MM.1S (cell line): ENCODE measurements at regions not wholly inside any gene's neighbourhood (a gene's known extent, or its start where the extent isn't known, plus 50 kb on each side); places are given as distances from the start of the nearest gene placed in this dataset.
A peak's percentile ranks its signal among the peaks of the same experiment; 100 is the strongest.

ENCODE experiments used
- DNase-seq: peaks from one replicate; pipeline ENCODE4 v3.0.0-alpha.2; 2015
- H2AFZ ChIP-seq: fragments of 300-600 bp; sonication (generic); 2 replicates; pipeline ENCODE4 v1.6.0; 2016; ENCODE audit warnings: antibody characterized with exemption, low read length
- H3F3A ChIP-seq: fragments of 300-600 bp; sonication (generic); 2 replicates; pipeline ENCODE4 v1.6.1; 2016; ENCODE audit warnings: mild to moderate bottlenecking, antibody characterized with exemption, low read length, moderate library complexity, mixed read lengths; ENCODE audit not compliant: insufficient read depth
- H3K27ac ChIP-seq: fragments of 300-600 bp; sonication (generic); 2 replicates; pipeline ENCODE4 v1.5.1; 2016; ENCODE audit warnings: mild to moderate bottlenecking, low read length
- H3K27me3 ChIP-seq: fragments of 300-600 bp; sonication (generic); replicated peaks from 2 replicates; pipeline ENCODE4 v1.6.0; 2016; ENCODE audit warnings: low read length; ENCODE audit not compliant: insufficient read depth
- H3K36me3 ChIP-seq: fragments of 300-600 bp; sonication (generic); replicated peaks from 2 replicates; pipeline ENCODE4 v1.6.1; 2016; ENCODE audit warnings: mild to moderate bottlenecking, low read length, mixed read lengths; ENCODE audit not compliant: insufficient read depth
- H3K4me1 ChIP-seq: fragments of 300-600 bp; sonication (generic); 2 replicates; pipeline ENCODE4 v1.6.1; 2016; ENCODE audit warnings: low read length, mixed read lengths
- H3K4me2 ChIP-seq: fragments of 300-600 bp; sonication (generic); 2 replicates; pipeline ENCODE4 v1.6.0; 2016; ENCODE audit warnings: low read depth, low read length
- H3K4me3 ChIP-seq: fragments of 300-600 bp; sonication (generic); 2 replicates; pipeline ENCODE4 v1.5.1; 2016; ENCODE audit warnings: low read length, mixed read lengths
- H3K79me2 ChIP-seq: fragments of 300-600 bp; sonication (generic); 2 replicates; pipeline ENCODE4 v1.6.1; 2016; ENCODE audit warnings: mixed run types, low read length, mixed read lengths
- H3K9ac ChIP-seq: fragments of 300-600 bp; sonication (generic); 2 replicates; pipeline ENCODE4 v1.6.1; 2016; ENCODE audit warnings: low read length, mixed read lengths
- H3K9me2 ChIP-seq: fragments of 300-600 bp; sonication (generic); replicated peaks from 2 replicates; pipeline ENCODE4 v1.6.1; 2016; ENCODE audit warnings: mild to moderate bottlenecking, low read length, mixed read lengths; ENCODE audit not compliant: insufficient read depth
- H3K9me3 ChIP-seq: fragments of 300-600 bp; sonication (generic); replicated peaks from 2 replicates; pipeline ENCODE4 v1.6.1; 2016; ENCODE audit warnings: mild to moderate bottlenecking, low read length, mixed read lengths; ENCODE audit not compliant: insufficient read depth
- H4K20me1 ChIP-seq: fragments of 300-600 bp; sonication (generic); 2 replicates; pipeline ENCODE4 v1.6.1; 2016; ENCODE audit warnings: mild to moderate bottlenecking, low read length, moderate library complexity, mixed read lengths; ENCODE audit not compliant: insufficient read depth
- CTCF ChIP-seq: fragments of 300-600 bp; sonication (generic); IDR thresholded peaks from 2 replicates; pipeline ENCODE4 v1.5.1; 2016; ENCODE audit warnings: antibody characterized with exemption, low read length, mixed read lengths
- EZH2 ChIP-seq: fragments of 300-600 bp; sonication (generic); optimal IDR thresholded peaks from 2 replicates; pipeline ENCODE3; 2017; ENCODE audit warnings: low read depth, mild to moderate bottlenecking, antibody characterized with exemption, low read length, mixed read lengths
- EZH2phosphoT487 ChIP-seq: fragments of 300-600 bp; sonication (generic); IDR thresholded peaks from 2 replicates; pipeline ENCODE4 v1.6.1; 2018; ENCODE audit warnings: antibody characterized with exemption, low read length

- no peaks in the 10 kb centered on the region for H3K79me2 ChIP-seq
- no peak for DNase-seq
- H3K4me1 ChIP-seq = no peaks in the 10 kb centered on the region
- no peak overlapping the region for H3K27ac ChIP-seq
- no peak overlapping the region for H2AFZ ChIP-seq
- H3K9me2 ChIP-seq = no peaks in the 10 kb centered on the region
- no peaks in the 10 kb centered on the region for H3K9me3 ChIP-seq
- no peak overlapping the region for H3K4me3 ChIP-seq
- no peaks in the 10 kb centered on the region for H3F3A ChIP-seq
- H3K9ac ChIP-seq = no peak overlapping the region
- no peaks in the 10 kb centered on the region for H3K36me3 ChIP-seq
- TF ChIP-seq EZH2 = no peak
- TF ChIP-seq EZH2phosphoT487 = no peak
- no peak for TF ChIP-seq CTCF
- H3K4me2 ChIP-seq = no peak overlapping the region
- H4K20me1 ChIP-seq = no peaks in the 10 kb centered on the region
- no peaks in the 10 kb centered on the region for H3K27me3 ChIP-seq
Observed at GRCh38 chr18:37783771-37784170, 218.2 kb upstream of the CELF4 start.

- H3K4me2 ChIP-seq = no peak overlapping the region
Observed at GRCh38 chr18:37779220-37779619, 213.6 kb upstream of the CELF4 start.

GRCh38 chr18:37778417-37779165, 213.0 kb upstream of the CELF4 start:
- H3K4me3 ChIP-seq = no peak overlapping the region
- no peaks in the 10 kb centered on the region for H3K9me2 ChIP-seq
- H4K20me1 ChIP-seq = no peaks in the 10 kb centered on the region
- no peaks in the 10 kb centered on the region for H3K27me3 ChIP-seq
- H3K4me1 ChIP-seq = no peaks in the 10 kb centered on the region
- H3K27ac ChIP-seq = no peak overlapping the region
- no peak for TF ChIP-seq EZH2phosphoT487
- TF ChIP-seq EZH2 = no peak
- TF ChIP-seq CTCF = peak; percentile 87
- H3K9me3 ChIP-seq = no peaks in the 10 kb centered on the region
- H3K9ac ChIP-seq = no peak overlapping the region
- no peaks in the 10 kb centered on the region for H3K79me2 ChIP-seq
- peak; percentile 43 for DNase-seq
- H3F3A ChIP-seq = no peaks in the 10 kb centered on the region
- 0 out of 2 replicates have a peak overlapping the region, but pooled peaks have one; percentile 27 for H3K4me2 ChIP-seq
- no peaks in the 10 kb centered on the region for H3K36me3 ChIP-seq
- H2AFZ ChIP-seq = peak overlapping the region; percentile 55

More at GRCh38 chr18:37779220-37779619, 213.6 kb upstream of the CELF4 start:
- DNase-seq = no peak
- H3K9ac ChIP-seq = no peak overlapping the region
- H3F3A ChIP-seq = no peaks in the 10 kb centered on the region
- no peaks in the 10 kb centered on the region for H4K20me1 ChIP-seq
- TF ChIP-seq CTCF (no peak), EZH2 (no peak), EZH2phosphoT487 (no peak)
- H3K79me2 ChIP-seq = no peaks in the 10 kb centered on the region
- no peaks in the 10 kb centered on the region for H3K4me1 ChIP-seq
- H3K27ac ChIP-seq = no peak overlapping the region
- no peaks in the 10 kb centered on the region for H3K9me2 ChIP-seq
- H3K27me3 ChIP-seq = no peaks in the 10 kb centered on the region
- no peaks in the 10 kb centered on the region for H3K9me3 ChIP-seq
- no peak overlapping the region for H3K4me3 ChIP-seq
- H3K36me3 ChIP-seq = no peaks in the 10 kb centered on the region
- no peak overlapping the region for H2AFZ ChIP-seq
